ENCODE measurements at regions not wholly inside any gene's neighbourhood (a gene's known extent, or its start where the extent isn't known, plus 50 kb on each side); places are given as distances from the start of the nearest gene placed in this dataset.

DNA sequence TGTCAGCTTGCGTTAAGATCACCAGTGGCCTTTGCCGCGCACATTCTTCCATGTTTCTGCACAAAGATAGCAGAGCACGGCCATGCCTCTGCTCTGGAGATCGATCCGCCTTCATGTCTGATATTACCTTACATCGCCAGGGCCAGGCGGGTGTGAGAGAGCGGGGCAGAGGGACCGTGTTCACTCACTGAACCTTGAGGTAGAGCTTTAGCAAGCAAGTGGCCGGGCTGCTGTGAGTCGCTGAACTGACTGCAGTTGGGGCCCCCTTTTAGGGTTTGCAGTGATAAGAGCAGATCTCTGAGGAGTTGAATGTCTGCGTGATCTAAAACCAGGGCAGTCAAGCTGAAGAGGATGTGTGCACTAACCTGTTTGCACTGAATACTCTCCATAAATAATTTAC, 275.4 kb upstream of the OBI1 start:
- TF ChIP-seq, protein P1, sequence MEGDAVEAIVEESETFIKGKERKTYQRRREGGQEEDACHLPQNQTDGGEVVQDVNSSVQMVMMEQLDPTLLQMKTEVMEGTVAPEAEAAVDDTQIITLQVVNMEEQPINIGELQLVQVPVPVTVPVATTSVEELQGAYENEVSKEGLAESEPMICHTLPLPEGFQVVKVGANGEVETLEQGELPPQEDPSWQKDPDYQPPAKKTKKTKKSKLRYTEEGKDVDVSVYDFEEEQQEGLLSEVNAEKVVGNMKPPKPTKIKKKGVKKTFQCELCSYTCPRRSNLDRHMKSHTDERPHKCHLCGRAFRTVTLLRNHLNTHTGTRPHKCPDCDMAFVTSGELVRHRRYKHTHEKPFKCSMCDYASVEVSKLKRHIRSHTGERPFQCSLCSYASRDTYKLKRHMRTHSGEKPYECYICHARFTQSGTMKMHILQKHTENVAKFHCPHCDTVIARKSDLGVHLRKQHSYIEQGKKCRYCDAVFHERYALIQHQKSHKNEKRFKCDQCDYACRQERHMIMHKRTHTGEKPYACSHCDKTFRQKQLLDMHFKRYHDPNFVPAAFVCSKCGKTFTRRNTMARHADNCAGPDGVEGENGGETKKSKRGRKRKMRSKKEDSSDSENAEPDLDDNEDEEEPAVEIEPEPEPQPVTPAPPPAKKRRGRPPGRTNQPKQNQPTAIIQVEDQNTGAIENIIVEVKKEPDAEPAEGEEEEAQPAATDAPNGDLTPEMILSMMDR (IDR thresholded peaks at IDR 0.05), result no peak
- Histone ChIP-seq H3K4me1 (no peaks in the 10 kb centered on the region), H3K9me3 (no peaks in the 10 kb centered on the region), H3K27me3 (ENCODE audit: low read depth) (no peaks in the 10 kb centered on the region), H3K4me3 (no peak overlapping the region), H3K36me3 (no peaks in the 10 kb centered on the region), H3K27ac (no peak overlapping the region)
- DNase-seq (no peak), ATAC-seq (no peak)
- intact Hi-C loops (cut with DNase I), result no loop called here

DNA sequence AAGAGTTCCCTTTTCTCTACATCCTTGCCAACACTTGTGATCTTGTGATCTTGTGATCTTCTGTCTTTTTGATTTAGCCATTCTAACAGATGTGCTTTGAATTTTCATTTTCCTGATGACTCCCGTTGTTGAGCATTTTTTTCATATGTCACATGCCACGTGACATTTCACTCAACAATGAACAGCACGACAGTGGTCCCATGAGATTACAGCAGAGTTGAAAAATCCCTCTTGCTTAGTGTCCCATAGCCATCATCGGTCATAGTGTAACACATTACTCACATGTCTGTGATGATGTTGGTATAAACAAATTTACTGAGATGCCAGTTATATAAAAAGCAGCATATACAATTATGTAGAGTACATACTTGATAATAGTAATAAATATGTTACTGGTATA, 256.1 kb upstream of the OBI1 start:
- Histone ChIP-seq H3K4me3 (no peak overlapping the region), H3K27me3 (ENCODE audit: low read depth) (no peaks in the 10 kb centered on the region), H3K9me3 (no peaks in the 10 kb centered on the region), H3K36me3 (no peaks in the 10 kb centered on the region), H3K4me1 (no peaks in the 10 kb centered on the region), H3K27ac (no peak overlapping the region)
- TF ChIP-seq, protein P1 (IDR thresholded peaks at IDR 0.05), result no peak
- intact Hi-C loops (cut with DNase I), result no loop called here
- DNase-seq (no peak), ATAC-seq (no peak)

DNA sequence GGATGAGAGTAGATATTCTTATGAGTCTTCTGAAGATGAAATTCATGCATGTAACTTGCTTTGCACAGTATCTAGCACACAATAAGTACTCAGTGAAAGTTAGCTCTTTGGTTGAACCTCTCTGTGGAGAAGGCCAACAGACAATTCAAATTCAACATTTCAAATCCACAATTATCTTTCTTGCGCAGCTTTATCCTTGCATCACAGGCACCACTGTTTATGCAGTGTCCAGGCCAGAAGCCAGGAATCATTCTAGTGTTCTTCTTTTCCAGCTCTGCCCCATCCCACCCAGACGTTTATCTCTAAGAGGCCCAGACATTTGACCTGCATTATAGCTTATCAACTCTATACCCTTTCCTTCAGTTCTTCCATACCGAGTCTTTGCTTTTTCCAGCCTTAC, 254.7 kb upstream of the OBI1 start:
- ATAC-seq (no peak), DNase-seq (no peak)
- no peak overlapping the region for H3K27ac ChIP-seq
- H3K36me3 ChIP-seq, result no peaks in the 10 kb centered on the region
- TF ChIP-seq, protein P1 (IDR thresholded peaks at IDR 0.05), result no peak
- H3K27me3 ChIP-seq (ENCODE audit: low read depth), result no peaks in the 10 kb centered on the region
- H3K4me1 ChIP-seq, result no peaks in the 10 kb centered on the region
- intact Hi-C loops (cut with DNase I), result no loop called here
- no peak overlapping the region for H3K4me3 ChIP-seq
- H3K9me3 ChIP-seq, result no peaks in the 10 kb centered on the region

DNA sequence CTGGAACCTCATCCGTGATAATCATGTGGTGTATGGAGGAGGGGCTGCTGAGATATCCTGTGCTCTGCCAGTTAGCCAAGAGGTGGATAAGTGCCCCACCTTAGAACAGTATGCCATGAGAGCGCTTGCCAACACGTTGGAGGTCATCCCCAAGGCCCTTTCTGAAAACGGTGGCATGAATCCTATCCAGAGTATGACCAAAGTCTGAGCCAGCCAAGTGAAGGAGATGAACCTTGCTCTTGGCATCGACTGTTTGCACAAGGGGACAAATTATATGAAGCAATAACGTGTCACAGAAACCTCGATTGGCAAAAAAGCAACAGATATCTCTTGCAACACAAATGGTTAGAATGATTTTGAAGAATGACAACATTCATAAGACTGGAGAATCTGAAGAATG, 251.2 kb upstream of the OBI1 start:
- H3K27ac ChIP-seq, result no peak overlapping the region
- no peaks in the 10 kb centered on the region for H3K27me3 ChIP-seq (ENCODE audit: low read depth)
- TF ChIP-seq, protein P1 (IDR thresholded peaks at IDR 0.05), result no peak
- no peak overlapping the region for H3K4me3 ChIP-seq
- ATAC-seq (no peak), DNase-seq (no peak)
- H3K9me3 ChIP-seq, result no peaks in the 10 kb centered on the region
- H3K4me1 ChIP-seq, result no peaks in the 10 kb centered on the region
- intact Hi-C loops (cut with DNase I), result no loop called here
- H3K36me3 ChIP-seq, result no peaks in the 10 kb centered on the region

DNA sequence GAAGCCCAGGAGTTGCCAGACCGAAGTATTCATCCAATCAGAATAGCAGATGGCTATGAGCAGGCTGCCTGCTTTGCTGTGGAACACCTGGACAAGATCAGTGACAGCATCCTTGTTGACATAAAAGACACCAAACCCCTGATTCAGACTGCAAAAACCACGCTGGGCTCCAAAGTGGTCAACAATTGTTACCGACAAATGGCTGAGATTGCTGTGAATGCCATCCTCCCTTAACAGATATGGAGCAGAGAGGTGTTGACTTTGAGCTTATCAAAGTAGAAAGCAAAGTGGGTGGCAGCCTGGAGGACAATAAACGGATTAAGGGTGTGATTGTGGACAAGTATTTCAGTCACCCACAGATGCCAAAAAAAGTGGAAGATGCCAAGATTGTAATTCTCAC, 250.3 kb upstream of the OBI1 start:
- Histone ChIP-seq H3K27me3 (ENCODE audit: low read depth) (no peaks in the 10 kb centered on the region), H3K36me3 (no peaks in the 10 kb centered on the region), H3K27ac (no peak overlapping the region), H3K9me3 (no peaks in the 10 kb centered on the region), H3K4me3 (no peak overlapping the region), H3K4me1 (no peaks in the 10 kb centered on the region)
- DNase-seq (no peak), ATAC-seq (no peak)
- intact Hi-C loops (cut with DNase I), result no loop called here
- TF ChIP-seq, protein P1 (IDR thresholded peaks at IDR 0.05), result no peak

DNA sequence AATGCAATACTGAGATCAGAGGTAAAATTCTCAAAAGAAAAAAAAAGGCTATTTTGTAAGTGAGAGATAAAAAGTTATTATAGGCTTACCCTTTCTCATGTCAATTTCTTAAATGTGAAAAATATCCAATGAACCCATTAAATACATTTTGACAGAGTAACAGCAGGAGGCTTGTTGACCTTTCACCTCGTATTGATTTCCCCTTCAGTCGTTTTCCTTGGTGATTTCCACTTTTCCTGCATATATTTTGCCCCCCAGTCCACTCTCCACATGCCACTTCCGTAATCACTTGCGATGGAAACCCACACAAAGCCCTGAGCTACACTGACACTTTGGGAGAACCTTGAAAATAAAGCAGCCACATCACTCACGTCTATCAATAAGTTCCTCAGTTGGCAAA, 248.1 kb upstream of the OBI1 start:
- intact Hi-C loops (cut with DNase I), result no loop called here
- H3K36me3 ChIP-seq, result no peaks in the 10 kb centered on the region
- H3K27me3 ChIP-seq (ENCODE audit: low read depth), result no peaks in the 10 kb centered on the region
- H3K4me3 ChIP-seq, result no peak overlapping the region
- no peaks in the 10 kb centered on the region for H3K4me1 ChIP-seq
- no peaks in the 10 kb centered on the region for H3K9me3 ChIP-seq
- ATAC-seq (no peak), DNase-seq (no peak)
- no peak overlapping the region for H3K27ac ChIP-seq
- TF ChIP-seq, protein P1 (IDR thresholded peaks at IDR 0.05), result no peak

Measured in lower lobe of right lung (tissue), 2 donors.